GM12878 (cell line): ENCODE measurements at regions not wholly inside any gene's neighbourhood (a gene's known extent, or its start where the extent isn't known, plus 50 kb on each side); places are given as distances from the start of the nearest gene placed in this dataset.

Source experiments
- ATAC-seq: fragments of 200-7000 bp; cut with Tn5 transposase; 3 replicates; pipeline ENCODE4 v1.9.1; 2020; ENCODE audit warnings: mild to moderate bottlenecking, moderate library complexity
- BruUV-seq: library from RNA; stranded (reverse); fragments of 400-500 nt; replicated peaks from 2 replicates; lab custom pipeline; 2021; lab: Mats Ljungman, UMichigan
- CTCF ChIA-PET: fragments of 300-600 bp; sonication (Branson Sonifier 250); formaldehyde crosslinking; extraction: SDS; loops from one replicate; lab custom pipeline; 2021; ENCODE audit warnings: inconsistent platforms; lab: Yijun Ruan, JAX
- POLR2A ChIA-PET: fragments of 350-600 bp; formaldehyde crosslinking; extraction: SDS; loops from one replicate; lab custom pipeline; 2021; ENCODE audit warnings: inconsistent platforms; lab: Charles Lee
- RAD21 ChIA-PET: fragments of 300-600 bp; sonication (Branson Sonifier 250); formaldehyde crosslinking; loops from one replicate; lab custom pipeline; 2023; ENCODE audit warnings: antibody characterized with exemption; ENCODE audit not compliant: unreplicated experiment; lab: Charles Lee
- SMC1A ChIA-PET: fragments of 300-600 bp; sonication (Branson Sonifier 250); formaldehyde crosslinking; loops from one replicate; lab custom pipeline; 2023; ENCODE audit not compliant: unreplicated experiment, uncharacterized antibody; lab: Charles Lee
- DNase-seq: peaks from one replicate; pipeline ENCODE4 v3.0.0-alpha.2; 2011; ENCODE audit warnings: low read depth, low spot score
- FAIRE-seq: peaks from 3 replicates; lab custom pipeline; 2011; peaks lifted over from hg19 to GRCh38; lab: Jason Lieb, UNC
- H2AFZ ChIP-seq: 2 replicates; pipeline ENCODE4 v1.6.0; 2011; ENCODE audit warnings: low read depth, low read length, control low read depth; ENCODE audit not compliant: control insufficient read depth
- H3K27ac ChIP-seq: 2 replicates; pipeline ENCODE4 v1.5.1; 2011; ENCODE audit warnings: control low read depth; ENCODE audit not compliant: control insufficient read depth, insufficient read depth
- H3K27me3 ChIP-seq, 2 experiments: replicated peaks in 1 of 2; 2 replicates each; pipeline versions ENCODE4 v1.6.0 to v1.6.1; 2011; ENCODE audit warnings: low read length in 1 of 2; ENCODE audit not compliant: control insufficient read depth in 2 of 2, insufficient read depth in 2 of 2
- H3K36me3 ChIP-seq, 2 experiments: 2 replicates each; pipeline ENCODE4 v1.5.1; 2011; ENCODE audit warnings: low read length in 1 of 2; ENCODE audit not compliant: control insufficient read depth in 2 of 2, insufficient read depth in 2 of 2
- H3K4me1 ChIP-seq: 2 replicates; pipeline ENCODE4 v1.6.1; 2011; ENCODE audit warnings: mild to moderate bottlenecking, low read length, moderate library complexity, mixed read lengths; ENCODE audit not compliant: control insufficient read depth, insufficient read depth
- H3K4me2 ChIP-seq: 2 replicates; pipeline ENCODE4 v1.6.0; 2011; ENCODE audit warnings: control low read depth; ENCODE audit not compliant: control insufficient read depth, insufficient read depth
- H3K4me3 ChIP-seq: fragments of 200-600 bp; sonication (generic); 2 replicates; pipeline ENCODE4 v1.5.1; 2016
- H3K79me2 ChIP-seq: 2 replicates; pipeline ENCODE4 v1.6.0; 2011; ENCODE audit warnings: low read length; ENCODE audit not compliant: control insufficient read depth, insufficient read depth
- H3K9ac ChIP-seq: 2 replicates; pipeline ENCODE4 v1.8.0; 2011; ENCODE audit warnings: low read length, control low read depth, mixed read lengths; ENCODE audit not compliant: control insufficient read depth, insufficient read depth
- H3K9me3 ChIP-seq: replicated peaks from 3 replicates; pipeline ENCODE4 v1.5.1; 2011; ENCODE audit warnings: mild to moderate bottlenecking, low read length; ENCODE audit not compliant: control insufficient read depth, insufficient read depth
- H4K20me1 ChIP-seq: 2 replicates; pipeline ENCODE4 v1.6.0; 2011; ENCODE audit not compliant: control insufficient read depth, insufficient read depth
- CHD1 ChIP-seq: IDR thresholded peaks from 2 replicates; pipeline ENCODE4 v1.6.1; 2012; ENCODE audit warnings: low read depth, low read length, improper control_type of control experiment
- HDGF ChIP-seq: fragments of 450-650 bp; IDR thresholded peaks from 2 replicates; pipeline ENCODE4 v1.6.1; 2016; ENCODE audit warnings: antibody characterized with exemption
- PAX8 ChIP-seq: fragments of 450-650 bp; IDR thresholded peaks from 2 replicates; pipeline ENCODE4 v1.6.1; 2017; ENCODE audit warnings: mild to moderate bottlenecking, moderate library complexity
- RFX5 ChIP-seq: IDR thresholded peaks from 2 replicates; pipeline ENCODE4 v1.6.1; 2011; ENCODE audit warnings: low read depth, low read length, improper control_type of control experiment
- TCF7 ChIP-seq: IDR thresholded peaks from 2 replicates; pipeline ENCODE4 v1.6.1; 2014; ENCODE audit warnings: antibody characterized with exemption, borderline replicate concordance
- WGBS: methylation state at CpG from one replicate; pipeline ENCODE4 v1.1.6; 2016; ENCODE audit warnings: low lambda C conversion rate; ENCODE audit not compliant: insufficient replicate concordance, insufficient coverage; ENCODE audit errors: missing lambda C conversion rate; 5-methylcytosine and 5-hydroxymethylcytosine counted together
- in situ Hi-C: fragments of 300-500 bp; cut with MboI; formaldehyde crosslinking; loops from 9 replicates; pipeline ENCODE4 v1.14.3; 2018; ENCODE audit warnings: mixed read lengths
- intact Hi-C: fragments of 100-400 bp; cut with micrococcal nuclease; formaldehyde crosslinking; loops from one replicate; pipeline ENCODE4 v1.14.2; 2022; ENCODE audit not compliant: unreplicated experiment
- TF ChIP-seq, protein P1 (sequence below): fragments of 450-650 bp; IDR thresholded peaks from 2 replicates; pipeline ENCODE4 v1.6.1; 2017; ENCODE audit warnings: mild to moderate bottlenecking, moderate library complexity
- TF ChIP-seq, protein P2 (sequence below): fragments of 450-650 bp; IDR thresholded peaks from 2 replicates; pipeline ENCODE4 v1.6.1; 2014; ENCODE audit warnings: mild to moderate bottlenecking

DNA sequence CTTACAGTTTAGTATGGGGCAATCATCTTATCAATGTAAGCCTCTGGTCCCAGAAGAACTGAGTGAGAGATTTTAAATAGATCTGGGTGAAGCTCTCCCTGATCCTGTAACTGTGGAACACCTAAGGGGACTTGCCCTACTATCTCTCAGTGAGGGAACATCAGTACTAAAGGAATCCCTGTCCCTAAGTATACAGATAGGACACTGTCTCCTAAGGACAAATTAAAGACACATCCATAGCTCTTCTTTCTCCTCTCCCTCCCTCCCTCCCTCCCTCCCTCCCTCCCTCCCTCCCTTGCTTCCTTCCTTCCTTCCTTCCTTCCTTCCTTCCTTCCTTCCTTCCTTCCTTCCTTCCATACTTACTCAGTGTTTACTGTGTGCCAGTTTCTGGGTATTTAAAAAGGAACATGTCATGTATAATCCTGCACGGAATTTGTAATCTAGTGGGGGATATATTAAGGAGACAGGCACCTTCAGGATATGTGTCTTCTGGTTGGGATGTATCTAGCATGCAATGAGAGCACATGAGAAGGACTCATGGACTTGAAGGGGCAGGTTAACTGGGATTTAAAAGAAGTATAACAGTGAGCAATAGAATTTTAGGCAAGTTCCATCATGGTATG is 222.2 kb upstream of the ATP5MC3 start:
- DNase-seq (no peak), ATAC-seq (no peak), FAIRE-seq (no peak)
- POLR2A ChIA-PET, result no interaction called here
- BruUV-seq, result no TSS peak
- Histone ChIP-seq H4K20me1 (no peaks in the 10 kb centered on the region), H2AFZ (no peak overlapping the region), H3K36me3 (no peaks in the 10 kb centered on the region), H3K27ac (no peak overlapping the region), H3K4me3 (no peak overlapping the region), H3K27me3 (no peaks in the 10 kb centered on the region; a peak in 1 of 4 replicates), H3K9ac (no peak overlapping the region), H3K4me2 (no peak overlapping the region), H3K79me2 (no peaks in the 10 kb centered on the region), H3K9me3 (no peaks in the 10 kb centered on the region), H3K4me1 (no peaks in the 10 kb centered on the region)
- intact Hi-C loops (no loop called here), in situ Hi-C loops (no loop called here)
- CTCF ChIA-PET, result no interaction called here
- TF ChIP-seq, protein P1, sequence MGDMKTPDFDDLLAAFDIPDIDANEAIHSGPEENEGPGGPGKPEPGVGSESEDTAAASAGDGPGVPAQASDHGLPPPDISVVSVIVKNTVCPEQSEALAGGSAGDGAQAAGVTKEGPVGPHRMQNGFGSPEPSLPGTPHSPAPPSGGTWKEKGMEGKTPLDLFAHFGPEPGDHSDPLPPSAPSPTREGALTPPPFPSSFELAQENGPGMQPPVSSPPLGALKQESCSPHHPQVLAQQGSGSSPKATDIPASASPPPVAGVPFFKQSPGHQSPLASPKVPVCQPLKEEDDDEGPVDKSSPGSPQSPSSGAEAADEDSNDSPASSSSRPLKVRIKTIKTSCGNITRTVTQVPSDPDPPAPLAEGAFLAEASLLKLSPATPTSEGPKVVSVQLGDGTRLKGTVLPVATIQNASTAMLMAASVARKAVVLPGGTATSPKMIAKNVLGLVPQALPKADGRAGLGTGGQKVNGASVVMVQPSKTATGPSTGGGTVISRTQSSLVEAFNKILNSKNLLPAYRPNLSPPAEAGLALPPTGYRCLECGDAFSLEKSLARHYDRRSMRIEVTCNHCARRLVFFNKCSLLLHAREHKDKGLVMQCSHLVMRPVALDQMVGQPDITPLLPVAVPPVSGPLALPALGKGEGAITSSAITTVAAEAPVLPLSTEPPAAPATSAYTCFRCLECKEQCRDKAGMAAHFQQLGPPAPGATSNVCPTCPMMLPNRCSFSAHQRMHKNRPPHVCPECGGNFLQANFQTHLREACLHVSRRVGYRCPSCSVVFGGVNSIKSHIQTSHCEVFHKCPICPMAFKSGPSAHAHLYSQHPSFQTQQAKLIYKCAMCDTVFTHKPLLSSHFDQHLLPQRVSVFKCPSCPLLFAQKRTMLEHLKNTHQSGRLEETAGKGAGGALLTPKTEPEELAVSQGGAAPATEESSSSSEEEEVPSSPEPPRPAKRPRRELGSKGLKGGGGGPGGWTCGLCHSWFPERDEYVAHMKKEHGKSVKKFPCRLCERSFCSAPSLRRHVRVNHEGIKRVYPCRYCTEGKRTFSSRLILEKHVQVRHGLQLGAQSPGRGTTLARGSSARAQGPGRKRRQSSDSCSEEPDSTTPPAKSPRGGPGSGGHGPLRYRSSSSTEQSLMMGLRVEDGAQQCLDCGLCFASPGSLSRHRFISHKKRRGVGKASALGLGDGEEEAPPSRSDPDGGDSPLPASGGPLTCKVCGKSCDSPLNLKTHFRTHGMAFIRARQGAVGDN, result no peak
- 0% methylated on average over 1 of the region's 1 CpG for WGBS
- SMC1A ChIA-PET, result no interaction called here
- RAD21 ChIA-PET, result no interaction called here

DNA sequence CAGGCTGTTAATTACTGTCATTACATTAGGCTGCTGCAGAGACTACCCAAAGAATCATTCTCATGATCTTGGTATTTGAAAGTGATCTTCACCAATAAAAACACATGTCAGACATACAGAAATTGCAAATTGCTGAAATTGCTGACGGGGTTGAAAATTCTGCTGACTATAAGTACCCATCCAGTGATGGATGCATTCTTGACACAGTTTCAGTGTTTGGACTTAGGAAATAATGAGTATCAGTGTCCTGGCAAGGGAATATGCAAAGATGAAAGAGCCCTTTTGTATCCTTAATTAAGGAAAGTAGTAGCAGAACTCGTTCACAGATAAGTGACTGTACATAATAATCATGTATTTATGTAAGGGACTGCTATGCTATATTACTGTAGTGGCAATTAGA is 221.1 kb upstream of the ATP5MC3 start:
- no peak overlapping the region for H3K27ac ChIP-seq
- no TSS peak for BruUV-seq
- no peak overlapping the region for H3K9ac ChIP-seq
- TF ChIP-seq RFX5, result no peak
- no peak for TF ChIP-seq HDGF
- TF ChIP-seq, protein P2, sequence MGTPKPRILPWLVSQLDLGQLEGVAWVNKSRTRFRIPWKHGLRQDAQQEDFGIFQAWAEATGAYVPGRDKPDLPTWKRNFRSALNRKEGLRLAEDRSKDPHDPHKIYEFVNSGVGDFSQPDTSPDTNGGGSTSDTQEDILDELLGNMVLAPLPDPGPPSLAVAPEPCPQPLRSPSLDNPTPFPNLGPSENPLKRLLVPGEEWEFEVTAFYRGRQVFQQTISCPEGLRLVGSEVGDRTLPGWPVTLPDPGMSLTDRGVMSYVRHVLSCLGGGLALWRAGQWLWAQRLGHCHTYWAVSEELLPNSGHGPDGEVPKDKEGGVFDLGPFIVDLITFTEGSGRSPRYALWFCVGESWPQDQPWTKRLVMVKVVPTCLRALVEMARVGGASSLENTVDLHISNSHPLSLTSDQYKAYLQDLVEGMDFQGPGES, result no peak
- no peak for TF ChIP-seq CHD1
- TF ChIP-seq, protein P1, result no peak
- TF ChIP-seq TCF7, result no peak
- TF ChIP-seq PAX8, result no peak
- ChIA-PET SMC1A (no interaction called here), CTCF (no interaction called here), POLR2A (no interaction called here), RAD21 (no interaction called here)
- intact Hi-C loops, result no loop called here
- H2AFZ ChIP-seq, result no peak overlapping the region
- H3K4me3 ChIP-seq, result no peak overlapping the region
- in situ Hi-C loops, result no loop called here
- H3K79me2 ChIP-seq, result no peaks in the 10 kb centered on the region
- ATAC-seq (no peak), FAIRE-seq (no peak), DNase-seq (no peak)
- no peaks in the 10 kb centered on the region for H4K20me1 ChIP-seq
- H3K9me3 ChIP-seq, result no peaks in the 10 kb centered on the region
- H3K4me1 ChIP-seq, result no peaks in the 10 kb centered on the region
- H3K27me3 ChIP-seq, result no peaks in the 10 kb centered on the region; a peak in 1 of 4 replicates
- H3K36me3 ChIP-seq, result no peaks in the 10 kb centered on the region
- no peak overlapping the region for H3K4me2 ChIP-seq
- 2% methylated on average over 2 of the region's 2 CpGs for WGBS
